ENCODE measurements at regions not wholly inside any gene's neighbourhood (a gene's known extent, or its start where the extent isn't known, plus 50 kb on each side); places are given as distances from the start of the nearest gene placed in this dataset.
"Not testable (repeated sequence)": the region's sequence is repeated elsewhere in the genome, so short reads cannot be mapped to it uniquely, and the experiment has no call there.

- not testable (repeated sequence) for TF ChIP-seq CTCF (IDR thresholded peaks at IDR 0.05; ENCODE audit: insufficient read depth, low read depth, low read length); EZH2 (IDR thresholded peaks at IDR 0.05; ENCODE audit: insufficient read depth, low read length)
These were observed 119.8 kb upstream of the HMX1 start for GRCh38 chr4:8991449-8991848.

All from astrocyte (in vitro differentiated cells and primary cell).